HG03066 (cell line): ENCODE measurements at regions not wholly inside any gene's neighbourhood (a gene's known extent, or its start where the extent isn't known, plus 50 kb on each side); places are given as distances from the start of the nearest gene placed in this dataset.

ENCODE experiments used
- ATAC-seq: cut with Tn5 transposase; IDR thresholded peaks from one replicate; pipeline ENCODE4 v1.9.1; 2021; ENCODE audit warnings: low read depth; ENCODE audit not compliant: unreplicated experiment

GRCh38 chr16:52896478-52897164, 156.1 kb downstream of the CHD9NB start:
- no peak for ATAC-seq

DNA sequence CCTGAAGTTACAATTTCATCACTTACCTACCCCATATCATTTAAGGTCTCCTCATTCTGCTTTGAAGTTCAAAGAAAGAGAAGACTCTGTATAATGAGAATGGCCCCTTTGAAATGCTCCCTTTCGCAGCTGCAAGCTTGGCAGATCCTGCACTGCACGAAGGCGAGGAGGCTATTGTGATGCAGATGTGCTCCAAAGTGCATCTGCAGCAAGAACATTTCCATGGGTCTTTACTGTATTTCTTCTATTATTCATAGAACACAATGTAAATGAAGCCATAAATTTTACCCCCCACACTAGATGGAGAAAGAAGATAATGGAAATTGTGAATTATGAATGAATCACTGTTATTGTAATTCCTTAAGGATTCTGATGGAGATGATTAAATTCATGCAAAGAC, 178.7 kb downstream of the CHD9NB start:
- ATAC-seq = no peak

- ATAC-seq = no peak
Observed at GRCh38 chr16:52872731-52873130, 180.0 kb downstream of the CHD9NB start.

DNA sequence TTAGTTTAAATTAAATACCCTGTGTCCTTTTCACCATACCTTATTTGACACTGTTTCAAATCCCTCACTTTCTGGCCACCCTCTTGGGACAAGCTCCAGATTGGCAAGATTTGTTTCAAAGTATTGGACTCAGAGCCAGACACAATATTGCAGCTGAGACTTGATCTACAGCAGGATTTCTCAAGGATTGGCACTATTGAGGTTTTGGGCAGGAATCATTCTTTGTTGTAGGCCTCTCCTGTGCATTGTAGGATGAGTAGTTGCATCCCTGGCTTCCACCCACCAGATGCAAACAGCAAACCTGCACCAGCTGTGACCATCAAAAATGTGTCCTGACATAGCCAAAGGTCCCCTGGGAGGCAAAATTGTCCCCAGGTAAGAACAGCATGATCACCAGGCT, 181.2 kb downstream of the CHD9NB start:
- ATAC-seq = no peak

DNA sequence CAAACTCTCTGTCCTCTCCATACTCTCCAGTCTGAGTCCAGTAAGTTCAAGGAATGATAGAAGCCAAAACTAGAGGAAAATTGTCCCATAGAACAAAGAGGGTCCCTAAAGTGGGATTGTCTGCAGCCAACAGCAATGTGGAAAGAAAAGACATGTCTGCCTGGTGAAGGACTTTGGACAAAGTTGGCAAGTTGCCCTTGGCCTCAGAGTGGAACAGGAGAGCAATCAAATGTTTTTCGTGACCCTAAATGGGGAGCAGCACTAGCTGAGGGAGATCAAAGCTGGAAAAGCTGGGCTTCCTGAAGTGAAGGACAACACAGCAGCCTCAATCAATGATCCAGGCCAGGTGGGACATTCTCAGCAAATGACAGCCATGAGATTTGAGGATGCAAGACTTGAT, 183.5 kb downstream of the CHD9NB start:
- no peak for ATAC-seq

DNA sequence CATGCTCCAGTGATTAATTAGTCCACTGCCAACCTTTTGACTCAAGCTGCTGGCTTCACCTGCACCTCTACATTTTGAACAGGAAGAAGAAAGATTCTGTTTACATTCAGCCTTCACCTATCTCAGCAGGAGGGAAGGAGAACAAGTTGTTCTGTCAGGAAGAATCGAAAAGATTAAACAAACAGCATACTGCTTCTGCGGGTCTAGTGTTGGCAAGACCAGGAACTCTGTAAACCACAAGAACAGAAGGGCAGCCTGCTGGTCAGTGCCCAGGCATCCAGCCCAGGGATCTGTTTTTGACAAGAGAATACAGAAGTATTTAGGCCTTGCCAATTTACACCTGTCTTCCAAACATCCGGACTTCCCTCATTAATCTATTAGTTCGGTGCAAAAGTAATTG, 189.7 kb downstream of the CHD9NB start:
- no peak for ATAC-seq

GRCh38 chr16:52861614-52862022, 191.1 kb downstream of the CHD9NB start:
- ATAC-seq = no peak

DNA sequence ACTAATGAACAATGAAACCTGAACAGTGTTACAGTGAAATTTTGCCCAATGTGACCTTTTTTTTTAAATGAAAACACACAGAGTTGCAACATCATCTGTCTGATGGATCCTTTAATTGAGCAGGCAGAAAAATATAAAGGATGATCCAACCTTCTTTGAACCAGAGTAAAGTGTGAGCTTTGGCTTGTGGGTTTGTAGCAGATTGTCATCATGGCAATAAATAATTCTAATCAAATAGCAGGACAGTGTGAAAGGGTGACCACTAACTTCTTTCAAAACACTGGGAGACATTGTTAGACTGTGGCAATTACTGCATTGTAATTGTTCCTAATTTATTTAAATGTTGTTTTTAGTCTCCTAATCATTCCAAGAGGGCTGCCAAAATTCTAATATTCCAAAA, 197.2 kb downstream of the CHD9NB start:
- no peak for ATAC-seq

DNA sequence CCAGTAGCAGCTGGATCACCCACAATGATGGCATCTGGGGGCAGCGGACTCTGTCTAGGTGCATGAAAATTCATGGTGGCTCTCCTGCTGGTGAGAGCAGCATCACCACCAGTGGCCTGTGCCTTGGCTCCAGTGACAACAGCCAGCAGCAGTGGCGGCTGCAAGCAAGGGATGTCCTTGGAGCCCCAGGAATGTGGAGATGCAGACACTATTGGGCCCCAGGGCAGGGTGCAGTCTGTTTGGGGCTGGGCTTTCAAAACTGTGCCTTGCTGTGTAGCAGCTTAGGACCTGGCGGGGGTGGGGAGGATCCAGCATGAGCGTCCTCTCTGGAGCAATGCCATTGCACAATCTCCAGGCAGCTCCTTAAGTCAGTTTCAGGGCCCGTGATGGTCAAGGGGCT, 199.7 kb downstream of the CHD9NB start:
- ATAC-seq = no peak

GRCh38 chr16:52851211-52851740, 201.4 kb downstream of the CHD9NB start:
- no peak for ATAC-seq

DNA sequence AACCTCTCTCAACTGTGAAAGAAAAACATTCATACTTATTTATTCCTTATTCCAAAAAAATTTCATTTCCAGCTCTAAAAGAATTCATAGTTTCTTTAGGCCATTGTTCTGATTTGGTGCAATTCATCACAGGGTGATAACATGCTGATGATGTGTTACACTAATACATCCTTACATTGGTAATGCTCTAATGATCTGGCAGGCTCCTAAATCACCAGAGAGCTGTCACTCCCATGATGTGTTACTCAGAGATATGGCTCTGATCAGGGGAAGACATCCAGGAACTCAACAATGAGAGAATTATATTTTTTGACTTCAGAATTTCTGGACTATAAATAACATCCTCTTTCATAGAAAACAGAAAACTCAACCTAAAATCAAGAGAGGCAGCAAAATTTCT, 209.3 kb downstream of the CHD9NB start:
- no peak for ATAC-seq

- ATAC-seq = no peak
Observed at GRCh38 chr16:52837251-52837650, 215.4 kb downstream of the CHD9NB start.

- no peak for ATAC-seq
Observed at GRCh38 chr16:52834736-52835465, 217.8 kb downstream of the CHD9NB start.

DNA sequence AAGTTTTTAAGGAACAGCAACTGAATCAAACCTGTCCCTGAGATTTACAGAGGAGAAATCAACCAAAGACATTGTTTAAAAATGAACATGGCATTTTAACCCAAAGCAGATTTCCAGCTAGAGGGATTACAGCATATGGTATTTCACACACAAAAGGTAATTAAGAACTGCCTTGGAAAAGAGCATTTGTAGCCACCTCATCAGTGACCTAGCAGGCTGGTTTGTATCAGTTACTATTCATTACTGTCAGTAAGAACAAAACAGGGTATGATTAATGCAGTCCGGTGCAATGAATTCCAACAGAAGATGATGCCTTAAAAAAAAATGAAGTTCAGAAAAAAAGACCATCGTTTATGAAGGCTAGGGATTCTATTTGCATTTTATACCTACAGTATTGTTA, 219.9 kb downstream of the CHD9NB start:
- no peak for ATAC-seq

- no peak for ATAC-seq
Observed at GRCh38 chr16:52827456-52827855, 225.2 kb downstream of the CHD9NB start.

- no peak for ATAC-seq
Observed at GRCh38 chr16:52825892-52826291, 226.8 kb downstream of the CHD9NB start.

DNA sequence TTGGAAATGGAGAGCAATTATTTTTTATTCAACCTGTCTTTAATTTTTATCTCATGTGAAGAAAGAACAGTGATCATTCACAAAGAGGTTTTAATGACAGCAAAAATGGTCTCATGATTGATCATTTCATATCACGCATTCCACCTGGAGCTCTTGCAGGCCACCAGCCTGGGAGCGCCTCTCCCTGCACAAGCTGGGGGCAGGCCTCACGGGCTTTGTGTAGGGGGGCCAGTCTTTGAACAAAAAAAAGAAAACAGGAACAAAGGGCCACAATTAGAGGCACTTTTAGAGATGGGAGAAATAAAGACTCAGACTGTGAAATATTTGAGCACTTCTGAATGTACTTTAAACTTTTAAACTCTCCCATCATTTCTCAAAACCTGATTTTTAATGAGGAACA, 232.9 kb downstream of the CHD9NB start:
- ATAC-seq = no peak

- no peak for ATAC-seq
Observed at GRCh38 chr16:52819405-52819804, 233.3 kb downstream of the CHD9NB start.

- ATAC-seq = no peak
Observed at GRCh38 chr16:52817696-52818095, 235.0 kb downstream of the CHD9NB start.

GRCh38 chr16:52816993-52817392, 235.7 kb downstream of the CHD9NB start:
- ATAC-seq = no peak

DNA sequence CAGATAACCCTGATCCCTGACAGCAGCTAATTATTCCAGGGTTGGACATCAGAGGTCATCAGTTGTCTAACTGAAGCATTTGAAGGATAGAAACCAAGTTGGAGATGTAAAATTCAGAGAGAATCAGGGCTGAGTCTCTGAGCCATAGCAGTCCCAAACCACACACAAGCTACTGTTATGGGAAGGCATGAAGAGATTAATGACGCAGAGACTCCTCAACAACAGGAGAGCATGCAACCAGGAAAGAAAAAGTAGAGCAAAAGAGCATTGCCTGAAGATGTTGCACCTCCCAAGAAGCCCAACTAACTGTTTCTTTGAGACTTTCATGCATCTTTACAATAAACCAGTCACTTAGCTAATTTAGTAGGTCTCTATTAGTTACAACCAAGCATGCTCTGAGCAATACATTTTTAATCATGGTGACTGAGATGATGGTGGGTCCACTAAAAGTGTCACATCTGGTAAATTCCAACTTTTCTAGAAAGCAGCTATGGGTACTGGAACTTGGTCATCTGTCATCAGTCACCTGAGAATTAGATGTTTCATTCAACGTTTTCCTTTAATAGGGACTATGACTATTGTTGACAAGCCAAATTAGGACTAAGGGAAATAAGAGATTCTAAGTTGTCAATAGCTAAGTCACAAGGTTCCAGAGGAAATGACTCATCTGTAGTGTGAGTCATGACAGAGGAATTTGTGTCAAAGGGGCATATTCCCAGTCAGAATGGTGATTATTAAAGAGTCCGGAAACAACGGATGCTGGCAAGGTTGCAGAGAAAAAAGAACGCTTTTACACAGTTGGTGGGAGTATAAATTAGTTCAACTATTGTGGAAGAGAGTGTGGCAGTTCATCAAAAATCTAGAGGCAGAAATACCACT, 239.8 kb downstream of the CHD9NB start:
- ATAC-seq = no peak
